Nucleus accumbens (tissue), 56 donors: ENCODE measurements at regions not wholly inside any gene's neighbourhood (a gene's known extent, or its start where the extent isn't known, plus 50 kb on each side); places are given as distances from the start of the nearest gene placed in this dataset.
A peak's percentile ranks its signal among the peaks of the same experiment; 100 is the strongest.

Experiments used
- DNase-seq, 56 donors: peaks; one replicate each; lab custom pipeline; 2025; lab: John Stamatoyannopoulos, UW

DNA sequence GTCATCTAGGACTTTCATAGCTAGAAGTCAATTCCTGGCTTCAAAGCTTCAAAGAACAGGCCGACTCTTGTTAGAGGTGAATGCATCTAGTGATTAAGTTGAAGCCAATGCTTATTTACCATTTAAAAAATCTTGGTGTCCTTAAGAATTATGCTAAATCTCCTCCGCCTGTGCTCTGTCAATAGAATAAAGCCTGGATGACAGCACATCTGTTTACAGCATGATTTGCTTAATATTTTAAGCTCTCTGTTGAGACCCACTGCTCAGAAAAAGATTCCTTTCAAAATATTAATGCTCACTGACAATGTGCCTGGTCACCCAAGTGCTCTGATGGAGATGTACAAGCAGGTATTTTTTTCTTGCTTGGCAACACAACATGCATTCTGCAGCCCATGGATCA lies 649.1 kb upstream of the USP24 start:
- no peak for DNase-seq

DNA sequence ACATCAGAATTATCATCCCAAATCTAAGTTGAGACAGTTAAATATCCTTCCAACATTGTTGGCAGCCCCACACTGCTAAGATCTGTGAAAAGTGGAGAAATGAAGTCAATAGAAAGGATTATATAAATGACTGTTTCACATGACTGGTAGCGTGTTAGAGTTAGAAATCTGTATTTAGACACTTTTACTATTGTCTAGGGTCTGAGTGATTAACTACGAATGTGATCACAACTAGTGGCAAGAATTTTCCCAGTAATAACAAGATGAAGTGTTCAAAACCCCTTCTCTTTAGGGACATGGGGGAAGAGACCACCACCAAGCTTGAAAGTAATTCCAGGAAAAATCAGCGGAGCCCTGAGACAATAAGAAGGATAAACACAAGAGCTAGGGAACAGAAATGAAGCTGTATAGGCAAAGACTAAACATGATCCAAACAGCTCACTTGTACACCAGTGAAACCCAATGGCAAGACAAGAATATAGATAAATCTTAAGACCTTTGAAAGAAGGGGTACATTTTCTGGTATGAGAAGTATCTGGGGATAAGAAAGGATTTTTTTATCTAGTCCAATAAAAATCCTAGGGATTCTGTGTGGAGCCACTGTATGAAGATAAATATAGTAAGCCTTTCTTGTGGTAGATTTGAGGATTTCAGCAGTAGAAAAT lies 646.6 kb upstream of the USP24 start:
- no peak for DNase-seq

DNA sequence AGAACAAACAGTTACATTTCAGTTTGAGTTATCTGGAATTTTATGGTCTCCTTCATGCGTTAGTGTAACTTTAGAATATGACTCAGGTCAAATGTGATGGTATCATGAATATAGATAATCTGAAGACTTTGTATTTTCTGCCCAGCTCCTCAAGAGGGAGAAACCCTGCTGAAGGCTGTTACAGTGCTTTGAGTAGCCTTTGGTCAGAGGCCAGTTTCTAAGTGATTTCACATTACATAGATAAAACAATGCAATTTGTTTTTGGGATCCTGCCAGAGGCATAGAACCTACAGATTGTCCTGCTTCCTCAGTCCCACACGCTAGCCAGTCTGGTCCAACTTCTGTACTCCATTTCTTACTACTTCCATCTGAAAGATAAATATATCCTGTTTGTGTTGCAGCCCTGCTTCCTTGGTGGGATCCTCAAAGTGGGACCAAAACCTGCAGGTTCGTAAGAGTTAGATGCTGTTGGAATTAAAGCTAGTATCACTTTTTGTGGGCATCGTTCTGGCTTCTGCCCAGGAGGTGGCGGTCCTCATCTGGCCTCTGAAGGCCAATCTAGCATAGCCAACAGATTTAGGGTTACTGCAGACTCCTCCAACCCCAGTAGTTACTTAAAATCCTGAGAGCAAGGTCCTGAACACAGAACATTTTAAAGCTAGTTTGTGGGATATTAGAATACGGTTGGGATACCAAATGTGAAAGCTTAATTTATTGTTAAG lies 645.8 kb upstream of the USP24 start:
- no peak for DNase-seq

DNA sequence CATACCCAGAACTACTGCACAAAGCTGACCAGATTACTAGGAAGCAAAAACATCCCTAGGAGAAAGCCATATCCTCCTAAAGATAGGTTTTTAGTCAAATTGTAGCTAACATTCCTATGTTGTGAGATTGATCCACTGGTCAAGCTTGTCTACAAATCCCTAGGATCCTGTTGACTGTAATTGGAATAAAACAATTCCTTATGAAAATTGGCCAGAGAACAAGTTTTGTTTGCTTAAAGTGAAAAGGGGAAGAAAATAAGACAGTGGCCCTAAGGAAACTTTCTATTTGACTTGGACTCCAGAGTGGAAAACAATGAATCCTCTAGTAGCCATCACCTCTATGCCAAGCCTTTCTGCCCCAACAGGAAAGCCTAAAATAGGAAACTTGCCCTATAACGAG lies 645.2 kb upstream of the USP24 start:
- DNase-seq = no peak

DNA sequence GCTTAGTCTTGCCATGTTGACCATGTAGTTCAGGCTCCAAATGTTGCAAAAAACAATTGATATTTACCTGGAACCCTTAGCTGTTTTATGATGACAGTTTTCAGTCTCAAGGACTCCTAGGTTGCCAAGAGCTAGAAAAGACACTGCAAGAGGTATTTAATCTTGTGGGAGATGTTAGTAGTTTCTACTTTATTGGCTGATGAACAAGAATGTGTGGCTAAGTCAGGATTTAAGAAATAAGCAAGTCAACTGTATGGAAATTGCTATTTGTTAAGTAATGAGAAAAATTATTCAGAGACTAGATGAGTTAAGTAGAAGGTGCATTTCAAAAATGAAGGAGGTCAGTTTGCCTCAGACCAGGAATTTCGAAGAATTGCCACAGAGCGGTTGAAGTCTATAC lies 639.7 kb upstream of the USP24 start:
- DNase-seq = no peak

DNA sequence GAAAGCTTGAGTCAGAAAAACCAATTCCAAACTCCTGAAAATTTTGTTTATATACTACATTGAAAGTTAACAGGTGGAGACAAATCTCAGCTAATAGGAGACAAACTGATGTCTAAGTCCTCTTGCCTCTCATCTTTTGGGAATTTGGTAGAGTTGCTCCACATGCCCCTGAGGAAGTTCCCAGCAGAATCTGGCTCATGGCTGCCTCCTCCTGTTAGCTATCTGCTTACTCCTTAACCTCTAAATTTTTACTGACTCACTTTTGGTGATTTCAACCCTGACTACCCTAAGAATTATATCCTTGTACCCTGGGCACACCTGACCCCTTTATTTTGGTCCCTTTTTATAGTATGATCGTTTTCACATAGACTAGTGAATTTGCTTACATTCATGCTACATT lies 633.7 kb upstream of the USP24 start:
- DNase-seq = no peak

DNA sequence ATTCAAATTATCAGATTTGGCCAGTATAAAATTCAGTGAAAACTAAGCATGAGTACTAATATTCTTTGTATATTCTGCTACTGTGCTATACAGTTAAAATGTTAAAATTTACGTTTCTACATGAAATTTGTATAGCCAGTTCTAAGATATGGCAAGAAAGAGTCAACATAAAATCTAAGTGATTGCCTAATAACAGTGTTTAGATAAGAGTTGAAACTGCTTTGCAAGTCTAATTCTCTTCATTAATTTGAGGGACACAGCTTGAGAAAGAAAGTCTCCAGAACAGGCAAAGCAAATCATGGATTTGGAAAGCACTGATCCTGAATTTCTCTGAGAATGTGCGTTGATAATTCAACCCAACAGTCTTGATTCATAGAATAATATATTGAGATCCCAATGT lies 630.9 kb upstream of the USP24 start:
- DNase-seq = no peak

DNA sequence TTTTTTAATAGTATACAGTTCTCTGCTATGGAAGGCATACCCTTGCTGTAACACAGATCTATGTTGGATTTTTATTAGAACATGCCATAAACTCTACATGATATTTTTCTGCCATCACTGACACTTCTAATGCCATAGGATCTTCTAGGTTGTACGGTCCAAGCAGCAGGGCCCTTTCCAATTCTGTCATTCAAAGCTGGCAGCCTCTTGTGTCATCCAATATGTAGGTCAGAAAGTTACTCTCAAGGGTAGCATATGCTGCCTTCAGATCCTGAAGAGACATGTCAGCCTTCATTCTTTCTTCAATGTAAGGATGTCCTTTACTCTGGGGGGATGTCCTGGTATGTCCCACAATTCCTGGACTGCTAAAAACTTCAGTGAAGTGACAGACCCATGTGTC lies 629.2 kb upstream of the USP24 start:
- no peak for DNase-seq

DNA sequence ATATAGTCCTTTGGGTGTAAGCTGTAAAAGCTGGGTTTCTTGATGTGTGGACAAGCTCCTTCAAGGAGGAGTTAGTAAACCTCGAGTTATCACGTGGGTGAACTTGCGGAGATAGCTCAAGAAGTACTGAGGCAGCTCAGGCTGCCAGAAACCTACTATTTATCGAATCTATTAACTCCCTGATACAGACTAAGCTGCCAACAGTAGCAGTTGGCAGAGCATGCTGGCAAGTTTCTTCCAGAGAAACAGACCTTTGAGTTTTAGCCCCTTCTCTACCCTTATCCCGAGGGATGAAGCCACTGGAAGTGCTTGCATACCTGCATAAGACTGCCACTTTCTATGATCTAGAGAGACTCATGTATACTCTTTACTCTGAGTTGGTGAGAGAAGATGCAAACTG lies 624.5 kb upstream of the USP24 start:
- no peak for DNase-seq

DNA sequence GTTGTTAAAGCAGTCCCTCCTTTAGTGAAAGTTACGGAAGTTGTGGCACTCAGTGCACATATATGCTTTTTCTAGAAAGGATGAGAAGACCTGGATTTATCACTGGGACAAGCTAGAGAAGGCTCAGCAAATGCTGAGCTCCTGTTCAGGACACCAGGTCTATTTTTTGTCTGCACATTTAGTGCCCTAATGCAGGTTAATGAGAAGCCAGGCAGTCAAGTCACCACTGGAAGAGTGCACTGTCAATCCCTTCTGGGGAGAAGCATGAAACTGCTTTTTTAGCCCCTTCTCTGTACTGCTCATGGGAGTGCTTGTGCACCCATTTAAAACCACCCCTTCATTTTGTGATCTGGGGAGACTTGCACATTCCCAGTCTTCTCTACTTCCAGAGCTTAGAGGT lies 624.1 kb upstream of the USP24 start:
- no peak for DNase-seq

DNA sequence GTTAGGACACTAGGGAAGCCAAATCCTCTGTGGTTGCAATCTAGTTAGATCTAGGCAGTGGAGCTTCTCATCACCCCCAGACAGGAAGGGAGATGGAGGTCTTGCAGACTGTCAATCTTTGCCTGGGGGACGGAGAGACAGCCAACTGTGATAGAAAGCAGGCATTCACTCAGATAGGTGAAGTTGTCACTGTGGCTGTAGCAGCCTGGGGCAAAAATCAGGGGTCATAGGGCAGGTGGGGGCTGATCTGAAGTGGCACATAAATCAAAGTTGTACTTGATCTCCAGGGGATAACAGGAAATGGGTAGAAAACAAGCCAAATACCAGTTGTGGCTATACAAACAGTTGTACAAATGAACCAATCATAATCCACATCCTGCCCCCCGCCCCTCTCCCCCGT lies 620.9 kb upstream of the USP24 start:
- DNase-seq = no peak

DNA sequence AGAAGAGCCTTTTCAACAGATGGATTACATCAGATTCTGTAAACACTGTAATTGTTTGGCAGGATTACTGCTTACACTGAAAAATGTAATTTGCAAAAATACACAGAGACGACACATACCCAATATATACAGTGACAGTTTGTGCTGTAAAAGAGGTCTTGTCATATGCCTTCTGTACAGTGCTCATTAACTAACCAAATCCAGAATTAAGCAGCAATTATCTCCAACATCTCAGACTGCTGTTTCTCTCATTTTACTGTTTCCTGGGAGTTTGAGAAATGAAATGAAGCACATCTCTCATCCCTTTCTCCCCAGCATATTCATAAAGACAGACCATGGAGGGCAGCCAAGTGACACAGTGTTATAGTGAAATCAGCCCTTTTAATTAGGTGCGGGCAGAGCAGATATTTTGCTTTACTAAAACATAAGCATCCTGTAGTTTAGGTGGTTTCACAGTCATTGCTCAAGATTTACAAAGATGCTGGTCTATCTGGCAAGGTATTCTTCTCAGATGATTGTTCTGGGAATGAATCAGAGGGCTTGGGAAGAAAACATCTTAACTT lies 618.4 kb upstream of the USP24 start:
- no peak for DNase-seq

DNA sequence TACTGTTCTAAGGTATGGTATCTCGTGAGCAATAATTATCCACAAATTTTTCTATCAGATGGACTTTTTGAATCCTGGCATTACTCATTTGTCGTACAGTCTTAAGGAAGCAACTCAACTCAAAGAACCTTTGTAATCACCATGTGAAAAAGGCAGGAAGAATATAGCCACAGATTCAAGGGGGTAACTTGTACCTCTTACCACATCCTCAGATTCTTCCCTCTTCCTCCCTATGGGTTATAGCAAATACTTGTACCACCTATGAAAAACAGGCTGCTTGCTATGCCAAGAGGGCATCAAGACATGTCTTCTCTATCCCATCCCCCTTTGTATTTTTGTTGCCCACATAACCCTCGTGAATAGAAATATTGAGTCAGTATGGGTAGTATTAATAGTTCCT lies 616.6 kb upstream of the USP24 start:
- DNase-seq = no peak

DNA sequence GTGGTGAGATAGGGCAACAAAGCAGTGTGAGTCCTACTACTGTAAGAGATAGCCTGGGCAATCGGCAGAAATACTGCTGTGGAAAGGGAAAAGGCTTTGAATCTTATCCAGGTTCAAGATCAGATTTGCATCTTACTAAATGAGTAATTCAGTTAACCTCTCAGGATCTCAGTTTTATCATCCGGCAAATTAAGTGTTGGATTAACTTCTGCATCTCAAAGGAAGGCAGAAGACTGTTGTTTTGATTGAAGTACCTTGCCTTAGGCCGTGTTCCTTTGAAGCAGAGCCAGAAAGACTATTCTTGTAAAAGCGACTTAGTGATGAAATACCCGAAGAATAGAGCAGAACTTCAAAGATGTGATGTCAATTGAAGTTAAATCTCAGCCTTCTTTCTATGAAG lies 612.9 kb upstream of the USP24 start:
- no peak for DNase-seq

DNA sequence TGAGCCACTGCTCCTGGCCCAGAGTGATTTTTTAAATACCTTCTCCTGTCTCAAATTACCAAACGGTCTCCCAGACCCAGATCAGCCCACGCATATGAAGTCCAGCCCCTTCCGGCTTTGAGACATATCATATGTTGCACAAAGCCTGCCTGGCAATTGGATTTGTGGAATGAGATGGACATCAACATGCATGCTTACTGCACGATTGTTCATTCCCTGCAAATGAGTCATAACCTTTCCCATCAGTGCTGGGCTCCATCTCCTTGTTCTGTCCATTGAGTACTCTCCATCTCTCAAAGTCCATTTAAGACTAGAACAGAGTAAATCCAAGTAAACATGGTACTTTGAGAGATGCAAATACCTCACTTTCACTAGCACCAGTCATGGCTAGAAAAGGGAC lies 612.2 kb upstream of the USP24 start:
- DNase-seq = no peak

DNA sequence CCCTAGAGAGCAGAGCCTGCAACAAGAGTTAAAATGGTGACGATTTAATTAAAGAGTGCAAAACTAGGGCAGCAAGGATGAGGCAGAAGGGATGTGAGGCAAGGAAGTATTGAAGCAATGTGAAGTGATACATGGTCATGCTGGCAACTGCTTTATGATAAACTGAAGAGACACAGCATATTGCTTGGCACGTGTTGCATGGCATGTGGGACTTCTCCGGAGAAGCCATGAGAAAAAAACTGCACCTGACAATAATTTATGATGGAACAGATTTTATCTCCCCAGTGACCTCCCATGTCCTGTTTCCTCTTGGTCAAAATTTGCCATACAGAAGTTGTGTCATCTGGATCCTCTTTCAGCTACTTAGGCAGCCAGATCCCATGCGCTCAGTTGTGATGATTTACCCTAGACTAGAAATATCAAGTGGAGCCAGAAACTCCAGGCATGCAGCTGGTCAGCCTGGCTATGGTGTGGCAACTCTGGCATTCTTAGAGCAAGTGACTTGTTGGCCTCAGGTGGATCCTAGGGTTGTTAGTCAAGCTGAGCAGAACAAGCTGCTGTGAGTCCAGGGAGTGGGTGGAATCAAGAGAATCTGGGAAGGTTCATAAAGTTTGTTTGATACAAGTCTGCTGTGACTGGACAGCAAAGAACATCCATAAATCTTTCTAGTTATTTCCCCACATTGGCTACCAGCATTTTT lies 611.4 kb upstream of the USP24 start:
- DNase-seq = no peak

DNA sequence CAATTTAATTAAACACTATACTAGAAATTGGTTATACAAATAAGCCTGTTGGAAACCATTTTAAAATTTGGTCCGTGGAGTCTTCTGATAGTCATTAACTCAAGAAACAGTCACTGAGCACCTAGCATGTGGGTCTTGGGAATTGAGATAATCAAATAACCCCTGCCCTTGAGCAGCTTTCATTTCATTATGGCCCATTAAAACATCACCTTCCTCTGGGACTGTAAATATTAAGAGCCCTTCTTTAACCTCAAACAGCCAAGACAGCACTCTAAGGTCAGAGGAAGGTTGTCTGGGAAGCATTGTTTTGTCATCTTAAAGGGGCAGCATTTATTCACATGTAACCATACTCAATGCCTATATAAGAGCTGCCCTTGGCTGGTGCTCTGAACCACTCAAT lies 610.3 kb upstream of the USP24 start:
- DNase-seq = no peak

DNA sequence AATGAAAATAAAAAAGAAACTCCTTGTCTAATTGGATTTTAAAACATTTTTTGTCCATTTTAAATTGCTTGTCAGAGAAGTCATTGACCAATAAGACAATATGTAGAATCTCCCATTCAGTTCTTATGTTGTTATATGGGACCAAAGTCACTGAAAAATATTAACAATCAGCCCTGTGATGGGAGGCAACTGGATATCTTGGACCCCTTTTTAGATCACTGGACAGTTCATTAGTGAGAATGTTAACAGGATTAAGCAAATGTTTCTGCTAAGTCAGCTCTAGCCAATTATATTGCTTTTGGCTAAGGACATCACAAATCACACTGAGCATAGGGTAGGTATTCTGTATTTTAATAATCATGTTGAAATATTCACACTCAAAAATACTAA lies 609.1 kb upstream of the USP24 start:
- no peak for DNase-seq

DNA sequence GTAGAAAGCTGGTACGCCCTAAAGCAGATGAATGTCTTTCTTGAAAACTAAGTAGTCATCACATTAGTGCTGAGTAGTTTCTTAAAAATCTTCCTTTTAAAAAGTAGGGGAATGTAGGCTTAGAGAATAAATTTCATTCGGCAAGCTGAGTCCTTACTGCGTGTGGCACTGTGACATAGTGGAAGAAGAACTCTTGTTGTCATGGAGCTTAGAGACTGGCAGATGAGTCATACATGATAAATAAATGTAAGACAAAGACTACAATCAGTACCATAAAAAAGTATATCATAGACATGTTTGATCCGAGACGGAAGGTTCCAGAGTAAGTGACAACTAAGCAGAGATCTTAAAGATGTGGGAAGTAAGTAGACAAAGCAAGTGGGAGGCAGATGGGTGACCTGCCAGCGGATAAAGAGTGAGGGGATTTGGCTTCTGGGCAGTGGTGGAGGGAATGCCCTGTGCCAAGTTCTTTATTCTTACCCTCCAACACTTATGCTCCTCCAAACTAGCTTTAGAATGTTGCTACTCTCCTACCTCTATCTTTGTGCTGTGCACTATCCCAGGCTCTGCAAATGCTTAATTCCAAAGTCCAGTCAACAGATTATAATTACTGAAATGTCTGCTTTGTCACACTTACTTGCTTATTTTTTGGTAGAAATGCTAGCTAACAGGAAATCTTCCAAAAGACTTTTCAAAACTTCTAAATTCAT lies 608.5 kb upstream of the USP24 start:
- peak in 1 of 56 donors; percentile 1 for DNase-seq

DNA sequence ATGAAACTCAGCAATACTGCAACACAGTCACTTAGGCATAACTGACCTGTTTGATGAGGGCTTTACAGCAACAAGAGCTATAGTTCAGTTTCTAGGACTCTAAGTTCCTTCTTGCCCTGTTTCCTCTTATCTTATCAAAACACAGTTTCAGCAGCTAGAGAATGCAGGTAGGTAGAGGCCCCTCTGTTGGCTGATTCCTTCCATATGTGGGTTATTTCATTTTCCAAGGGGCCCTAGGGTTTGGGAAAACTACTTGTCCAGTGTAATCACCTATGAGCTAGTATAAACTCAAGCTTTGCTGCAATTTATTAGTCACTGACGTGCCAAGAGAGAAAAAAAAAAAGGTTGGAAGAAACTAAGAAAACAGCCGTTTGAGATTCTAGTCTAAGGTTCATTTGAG lies 607.7 kb upstream of the USP24 start:
- no peak for DNase-seq

DNA sequence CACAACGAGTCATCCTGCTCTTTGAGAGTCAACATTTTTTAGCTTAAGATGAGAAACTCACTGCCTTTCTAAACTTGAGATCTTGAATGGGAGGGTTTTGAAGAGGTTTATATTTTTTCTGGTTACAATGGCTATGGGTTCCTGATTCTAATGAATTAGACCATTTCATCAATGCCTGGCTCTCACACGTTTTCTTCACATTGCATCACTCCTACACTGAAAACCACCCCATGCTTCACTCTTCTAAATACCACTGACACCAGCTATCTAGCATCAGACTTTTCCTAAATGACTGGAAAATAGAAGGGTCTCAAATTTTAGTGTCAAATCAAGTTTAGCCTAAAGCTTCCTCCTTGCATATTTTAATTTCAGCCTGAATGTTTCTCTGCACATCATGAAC lies 606.1 kb upstream of the USP24 start:
- no peak for DNase-seq
